Progenitor cell of endocrine pancreas (in vitro differentiated cells): ENCODE measurements at regions not wholly inside any gene's neighbourhood (a gene's known extent, or its start where the extent isn't known, plus 50 kb on each side); places are given as distances from the start of the nearest gene placed in this dataset.

Experiments used
- DNase-seq: peaks from one replicate; pipeline ENCODE4 v3.0.0; 2021; ENCODE audit warnings: low spot score; ENCODE audit not compliant: unreplicated experiment
- H3K27ac Mint-ChIP-seq: 2 replicates; pipeline ENCODE4 v1.8.0; 2021; ENCODE audit warnings: mild to moderate bottlenecking, moderate library complexity, mixed read lengths
- H3K27me3 Mint-ChIP-seq: 2 replicates; pipeline ENCODE4 v1.8.0; 2021; ENCODE audit warnings: mixed read lengths
- H3K36me3 Mint-ChIP-seq: 2 replicates; pipeline ENCODE4 v1.8.0; 2022; ENCODE audit warnings: mixed read lengths; ENCODE audit not compliant: insufficient read depth
- H3K4me1 Mint-ChIP-seq: 2 replicates; pipeline ENCODE4 v1.8.0; 2021; ENCODE audit warnings: low read depth, mixed read lengths
- H3K4me3 Mint-ChIP-seq: 2 replicates; pipeline ENCODE4 v1.8.0; 2021; ENCODE audit warnings: low read depth, mild to moderate bottlenecking, moderate library complexity, mixed read lengths
- H3K9me3 Mint-ChIP-seq: 2 replicates; pipeline ENCODE4 v1.8.0; 2021; ENCODE audit warnings: low read depth, mixed read lengths
- TF ChIP-seq, protein P1 (sequence below): fragments of 200-600 bp; sonication (generic); IDR thresholded peaks from one replicate; pipeline ENCODE4 v1.5.0; 2021; ENCODE audit warnings: antibody characterized with exemption, mild to moderate bottlenecking; ENCODE audit not compliant: unreplicated experiment

DNA sequence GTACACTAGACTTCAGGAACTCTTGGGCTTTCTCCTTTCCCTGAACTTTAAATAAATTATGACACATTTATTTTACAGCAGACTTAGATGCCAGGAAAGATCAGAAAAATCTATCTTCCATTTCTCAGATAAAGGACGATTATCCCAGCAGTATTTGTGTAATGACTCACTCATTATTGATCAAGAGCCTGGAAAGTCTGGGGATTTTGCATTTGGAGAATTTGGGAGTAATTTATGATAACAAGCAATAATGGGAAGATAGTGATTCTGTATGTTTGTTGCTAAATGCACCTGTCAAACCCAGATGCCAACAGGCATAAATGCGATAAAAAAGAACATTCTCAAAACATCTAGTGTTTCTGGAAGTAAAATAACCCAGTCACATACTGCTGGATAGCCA is 480.2 kb upstream of the ATP2B1 start:
- Mint-ChIP-seq H3K27ac (no peak overlapping the region), H3K36me3 (no peaks in the 10 kb centered on the region), H3K9me3 (peaks cover 4% of the 10 kb centered on the region), H3K4me3 (no peak overlapping the region), H3K4me1 (peaks cover 3% of the 10 kb centered on the region), H3K27me3 (no peaks in the 10 kb centered on the region)
- no peak for DNase-seq
- TF ChIP-seq, protein P1, sequence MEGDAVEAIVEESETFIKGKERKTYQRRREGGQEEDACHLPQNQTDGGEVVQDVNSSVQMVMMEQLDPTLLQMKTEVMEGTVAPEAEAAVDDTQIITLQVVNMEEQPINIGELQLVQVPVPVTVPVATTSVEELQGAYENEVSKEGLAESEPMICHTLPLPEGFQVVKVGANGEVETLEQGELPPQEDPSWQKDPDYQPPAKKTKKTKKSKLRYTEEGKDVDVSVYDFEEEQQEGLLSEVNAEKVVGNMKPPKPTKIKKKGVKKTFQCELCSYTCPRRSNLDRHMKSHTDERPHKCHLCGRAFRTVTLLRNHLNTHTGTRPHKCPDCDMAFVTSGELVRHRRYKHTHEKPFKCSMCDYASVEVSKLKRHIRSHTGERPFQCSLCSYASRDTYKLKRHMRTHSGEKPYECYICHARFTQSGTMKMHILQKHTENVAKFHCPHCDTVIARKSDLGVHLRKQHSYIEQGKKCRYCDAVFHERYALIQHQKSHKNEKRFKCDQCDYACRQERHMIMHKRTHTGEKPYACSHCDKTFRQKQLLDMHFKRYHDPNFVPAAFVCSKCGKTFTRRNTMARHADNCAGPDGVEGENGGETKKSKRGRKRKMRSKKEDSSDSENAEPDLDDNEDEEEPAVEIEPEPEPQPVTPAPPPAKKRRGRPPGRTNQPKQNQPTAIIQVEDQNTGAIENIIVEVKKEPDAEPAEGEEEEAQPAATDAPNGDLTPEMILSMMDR, result no peak

DNA sequence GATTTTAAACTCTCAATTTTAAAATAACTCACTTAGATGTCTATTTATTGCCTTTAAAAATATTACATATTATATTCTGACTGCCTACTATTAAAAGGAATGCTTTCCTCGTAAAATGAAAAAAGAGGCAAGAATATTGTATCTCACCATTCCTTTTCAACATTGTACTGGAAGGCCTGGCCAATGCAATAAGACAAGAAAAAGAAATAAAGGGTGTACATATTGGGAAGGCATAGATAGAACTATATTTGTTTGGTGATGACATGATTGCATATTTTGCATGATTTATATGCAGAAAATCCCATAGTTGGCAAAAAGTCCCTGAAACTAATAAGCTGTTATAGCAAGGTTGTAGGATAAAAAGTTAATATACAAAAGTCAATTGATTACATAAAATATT is 474.6 kb upstream of the ATP2B1 start:
- H3K4me3 Mint-ChIP-seq, result no peak overlapping the region
- H3K36me3 Mint-ChIP-seq, result no peaks in the 10 kb centered on the region
- DNase-seq, result no peak
- H3K9me3 Mint-ChIP-seq, result peaks cover 14% of the 10 kb centered on the region
- TF ChIP-seq, protein P1, result no peak
- H3K27ac Mint-ChIP-seq, result no peak overlapping the region
- no peaks in the 10 kb centered on the region for H3K4me1 Mint-ChIP-seq
- no peaks in the 10 kb centered on the region for H3K27me3 Mint-ChIP-seq

DNA sequence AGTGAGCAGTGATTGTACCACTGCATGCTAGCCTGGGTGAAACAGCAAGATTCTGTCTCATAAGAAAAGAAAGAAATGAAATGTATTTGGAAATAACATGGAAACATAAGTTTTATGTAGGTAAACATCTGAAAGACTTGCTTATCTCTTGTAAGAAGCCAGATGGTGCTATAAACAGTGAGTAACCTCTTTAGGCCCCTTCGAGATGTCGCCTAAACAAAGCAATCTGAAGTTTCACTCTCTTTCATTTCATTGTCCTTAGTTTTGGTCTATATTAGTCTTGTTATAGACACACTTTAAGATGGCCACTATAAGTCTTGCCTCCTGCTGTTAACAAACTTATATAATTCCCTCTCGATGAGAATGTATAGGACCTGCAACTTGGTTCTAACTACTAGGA is 472.6 kb upstream of the ATP2B1 start:
- Mint-ChIP-seq H3K36me3 (no peaks in the 10 kb centered on the region), H3K27me3 (no peaks in the 10 kb centered on the region), H3K4me1 (no peaks in the 10 kb centered on the region), H3K9me3 (peaks cover 14% of the 10 kb centered on the region), H3K4me3 (no peak overlapping the region), H3K27ac (no peak overlapping the region)
- no peak for DNase-seq
- TF ChIP-seq, protein P1, result no peak

GRCh38 chr12:90174956-90175355 is 466.3 kb upstream of the ATP2B1 start:
- no peak overlapping the region for H3K27ac Mint-ChIP-seq
- H3K9me3 Mint-ChIP-seq, result no peaks in the 10 kb centered on the region
- H3K27me3 Mint-ChIP-seq, result no peaks in the 10 kb centered on the region
- DNase-seq, result no peak
- peaks cover 4% of the 10 kb centered on the region for H3K4me1 Mint-ChIP-seq
- H3K4me3 Mint-ChIP-seq, result no peak overlapping the region
- TF ChIP-seq, protein P1, result no peak
- H3K36me3 Mint-ChIP-seq, result no peaks in the 10 kb centered on the region

GRCh38 chr12:90174198-90174510 is 465.5 kb upstream of the ATP2B1 start:
- Mint-ChIP-seq H3K27me3 (no peaks in the 10 kb centered on the region), H3K4me3 (no peak overlapping the region), H3K36me3 (no peaks in the 10 kb centered on the region), H3K9me3 (no peaks in the 10 kb centered on the region), H3K4me1 (peaks cover 4% of the 10 kb centered on the region), H3K27ac (no peak overlapping the region)
- TF ChIP-seq, protein P1, result no peak
- no peak for DNase-seq
